HEK293 (cell line): ENCODE measurements at regions not wholly inside any gene's neighbourhood (a gene's known extent, or its start where the extent isn't known, plus 50 kb on each side); places are given as distances from the start of the nearest gene placed in this dataset.

ENCODE experiments used
- CTCF ChIP-seq: fragments of 450-650 bp; formaldehyde crosslinking; IDR thresholded peaks from 2 replicates; pipeline ENCODE4 v1.5.1; 2016; ENCODE audit warnings: missing biosample characterization, missing genetic modification characterization
- RBAK ChIP-seq: fragments of 450-650 bp; formaldehyde crosslinking; IDR thresholded peaks from 2 replicates; pipeline ENCODE4 v1.5.1; 2016; ENCODE audit warnings: missing biosample characterization, missing genetic modification characterization

- TF ChIP-seq CTCF (tag by site-specific recombination) = no peak
- TF ChIP-seq RBAK (tag by site-specific recombination) = no peak
Measured at GRCh38 chr10:91104193-91105041, 116.0 kb upstream of the PCGF5 start.
